ENCODE measurements at regions not wholly inside any gene's neighbourhood (a gene's known extent, or its start where the extent isn't known, plus 50 kb on each side); places are given as distances from the start of the nearest gene placed in this dataset.
A peak's percentile ranks its signal among the peaks of the same experiment; 100 is the strongest.

- no peaks in the 10 kb centered on the region; the same call in 1 of the 2 replicates for H3K27me3 ChIP-seq (ENCODE audit: control insufficient read depth, insufficient read depth, low read length)
- no peak overlapping the region for H2AFZ ChIP-seq (replicated peaks; ENCODE audit: low read length, poor library complexity)
- H3K9me3 ChIP-seq (ENCODE audit: control insufficient read depth, insufficient read depth, low read length): no peaks in the 10 kb centered on the region
- no CpG with 5 or more reads among the region's 4 CpGs for WGBS, 2 experiments (ENCODE audit: extremely low coverage in 2 of 2, insufficient read length in 1 of 2)
- no peak for ATAC-seq (ENCODE audit: low read depth)
- no peaks in the 10 kb centered on the region for H4K20me1 ChIP-seq (ENCODE audit: insufficient read depth, low read length)
- TF ChIP-seq BHLHE40 (IDR thresholded peaks at IDR 0.05; ENCODE audit: low read depth, low read length) (no peak), MAZ (IDR thresholded peaks at IDR 0.05; ENCODE audit: borderline replicate concordance, low read depth, low read length) (no peak), MAFK (IDR thresholded peaks at IDR 0.05; ENCODE audit: low read depth, low read length) (peak; percentile 55)
- TF ChIP-seq, protein P1, sequence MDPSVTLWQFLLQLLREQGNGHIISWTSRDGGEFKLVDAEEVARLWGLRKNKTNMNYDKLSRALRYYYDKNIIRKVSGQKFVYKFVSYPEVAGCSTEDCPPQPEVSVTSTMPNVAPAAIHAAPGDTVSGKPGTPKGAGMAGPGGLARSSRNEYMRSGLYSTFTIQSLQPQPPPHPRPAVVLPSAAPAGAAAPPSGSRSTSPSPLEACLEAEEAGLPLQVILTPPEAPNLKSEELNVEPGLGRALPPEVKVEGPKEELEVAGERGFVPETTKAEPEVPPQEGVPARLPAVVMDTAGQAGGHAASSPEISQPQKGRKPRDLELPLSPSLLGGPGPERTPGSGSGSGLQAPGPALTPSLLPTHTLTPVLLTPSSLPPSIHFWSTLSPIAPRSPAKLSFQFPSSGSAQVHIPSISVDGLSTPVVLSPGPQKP (IDR thresholded peaks at IDR 0.05; ENCODE audit: borderline replicate concordance, low read depth, low read length): no peak
- H3K4me2 ChIP-seq (ENCODE audit: low read depth, low read length): no peak overlapping the region
- H3K79me1 ChIP-seq (ENCODE audit: low read depth in 1 of 2, low read length in 2 of 2): no peaks in the 10 kb centered on the region
- no peak overlapping the region for H3K4me3 ChIP-seq (ENCODE audit: insufficient read depth, low read depth, low read length)
- H4K91ac ChIP-seq (ENCODE audit: insufficient read depth, low read depth, low read length): no peak overlapping the region
- CTCF ChIA-PET: no interaction called here
- no peak overlapping the region for H3K18ac ChIP-seq (ENCODE audit: low read depth, low read length)
- H2BK15ac ChIP-seq (ENCODE audit: low read depth, low read length): no peak overlapping the region
- POLR2A ChIA-PET (ENCODE audit: unreplicated experiment): no interaction called here
- no peak overlapping the region for H2AK5ac ChIP-seq (ENCODE audit: low read depth, low read length)
- no peak overlapping the region for H3K23ac ChIP-seq (ENCODE audit: low read depth, low read length)
- H4K8ac ChIP-seq (ENCODE audit: low read depth in 2 of 2, low read length in 2 of 2): no peak overlapping the region
- no peak overlapping the region for H2BK20ac ChIP-seq (ENCODE audit: low read depth, low read length)
- no peak overlapping the region for H4K5ac ChIP-seq (ENCODE audit: low read depth, low read length)
- no peak overlapping the region for H2AK9ac ChIP-seq (replicated peaks; ENCODE audit: low read depth, low read length, poor library complexity)
- H2BK5ac ChIP-seq (ENCODE audit: low read depth, low read length, poor library complexity, severe bottlenecking): no peak overlapping the region
- H2BK120ac ChIP-seq (ENCODE audit: low read depth, low read length): no peak overlapping the region
- DNase-seq: no peak
- H3K27ac ChIP-seq (ENCODE audit: insufficient read depth, low read length): no peak overlapping the region
- no peaks in the 10 kb centered on the region; the same call in 1 of the 2 replicates for H3K9me1 ChIP-seq (ENCODE audit: insufficient read depth, low read length)
- H3K36me3 ChIP-seq (ENCODE audit: control insufficient read depth, insufficient read depth, low read length): no peaks in the 10 kb centered on the region
- dilution Hi-C loops (cut with HindIII; ENCODE audit: low sequenced_read_pairs, unreplicated experiment) (no loop called here), intact Hi-C loops (cut with micrococcal nuclease) (no loop called here), in situ Hi-C loops (cut with MboI; ENCODE audit: low sequenced_read_pairs) (no loop called here)
- no peak overlapping the region for H3K14ac ChIP-seq (replicated peaks; ENCODE audit: low read depth, low read length)
- 0 out of 2 replicates have a peak, but pooled peaks cover 2% of the 10 kb centered on the region for H3K4me1 ChIP-seq (ENCODE audit: control insufficient read depth, insufficient read depth, low read length)
- H3K56ac ChIP-seq (ENCODE audit: extremely low read depth, insufficient read depth, low read length): no peak overlapping the region
- H3K4ac ChIP-seq (ENCODE audit: low read depth, low read length): no peak overlapping the region
- BruUV-seq (replicated peaks): no TSS peak
- no peak overlapping the region for H3K9ac ChIP-seq (ENCODE audit: low read depth, low read length)
Observed at GRCh38 chr5:171664489-171664888, 121.1 kb upstream of the SMIM23 start.
